Trophoblast cell (in vitro differentiated cells and primary cell): ENCODE measurements at regions not wholly inside any gene's neighbourhood (a gene's known extent, or its start where the extent isn't known, plus 50 kb on each side); places are given as distances from the start of the nearest gene placed in this dataset.
"Not testable (repeated sequence)": the region's sequence is repeated elsewhere in the genome, so short reads cannot be mapped to it uniquely, and the experiment has no call there.

Source experiments
- DNase-seq, 2 donors: peaks; one replicate each; pipeline ENCODE4 v3.0.0-alpha.2; 2016
- H2AFZ ChIP-seq: 2 replicates; pipeline ENCODE4 v1.6.1; 2013; ENCODE audit warnings: low read length, moderate library complexity, mild to moderate bottlenecking; ENCODE audit not compliant: insufficient read depth, poor library complexity
- H2AK5ac ChIP-seq: 2 replicates; pipeline ENCODE4 v1.6.1; 2013; ENCODE audit warnings: mild to moderate bottlenecking, low read length
- H2BK120ac ChIP-seq: 2 replicates; pipeline ENCODE4 v1.6.1; 2013; ENCODE audit warnings: low read length, mild to moderate bottlenecking, moderate library complexity; ENCODE audit not compliant: insufficient read depth, poor library complexity
- H2BK12ac ChIP-seq: 2 replicates; pipeline ENCODE4 v1.6.1; 2013; ENCODE audit warnings: mild to moderate bottlenecking, low read length, moderate library complexity
- H2BK5ac ChIP-seq: 2 replicates; pipeline ENCODE4 v1.6.1; 2013; ENCODE audit warnings: low read length, low read depth, moderate library complexity, mild to moderate bottlenecking; ENCODE audit not compliant: poor library complexity
- H3K14ac ChIP-seq: 2 replicates; pipeline ENCODE4 v1.6.1; 2013; ENCODE audit warnings: mild to moderate bottlenecking, low read length
- H3K18ac ChIP-seq: 2 replicates; pipeline ENCODE4 v1.6.1; 2013; ENCODE audit warnings: mild to moderate bottlenecking, low read length
- H3K23ac ChIP-seq: 2 replicates; pipeline ENCODE4 v1.6.1; 2013; ENCODE audit warnings: low read length
- H3K27ac ChIP-seq: 2 replicates; pipeline ENCODE4 v1.5.1; 2013; ENCODE audit warnings: low read depth, mild to moderate bottlenecking, inconsistent platforms, low read length, moderate library complexity
- H3K27me3 ChIP-seq: 2 replicates; pipeline ENCODE4 v1.6.1; 2013; ENCODE audit warnings: inconsistent platforms, mild to moderate bottlenecking, low read length, moderate library complexity; ENCODE audit not compliant: insufficient read depth
- H3K36me3 ChIP-seq, 2 experiments: 1 replicate in 1 of 2; 2 replicates in 1 of 2; pipeline ENCODE4 v1.6.1; 2013; ENCODE audit warnings: low read length in 2 of 2, mild to moderate bottlenecking in 2 of 2, moderate library complexity in 1 of 2; ENCODE audit not compliant: insufficient read depth in 2 of 2, control insufficient read depth in 1 of 2
- H3K4ac ChIP-seq: 2 replicates; pipeline ENCODE4 v1.6.1; 2013; ENCODE audit warnings: low read depth, mild to moderate bottlenecking, low read length, moderate library complexity
- H3K4me1 ChIP-seq, 2 experiments: 1 replicate in 1 of 2; 2 replicates in 1 of 2; pipeline ENCODE4 v1.6.1; 2013; ENCODE audit warnings: low read length in 2 of 2, mild to moderate bottlenecking in 2 of 2, moderate library complexity in 1 of 2; ENCODE audit not compliant: insufficient read depth in 2 of 2, control insufficient read depth in 1 of 2
- H3K4me2 ChIP-seq: 2 replicates; pipeline ENCODE4 v1.6.1; 2013; ENCODE audit warnings: inconsistent platforms, mild to moderate bottlenecking, low read length, moderate library complexity
- H3K4me3 ChIP-seq: 2 replicates; pipeline ENCODE4 v1.5.1; 2013; ENCODE audit warnings: mild to moderate bottlenecking, low read depth, low read length, inconsistent platforms
- H3K79me1 ChIP-seq: one replicate; pipeline ENCODE4 v1.6.1; 2013; ENCODE audit warnings: low read length
- H3K79me2 ChIP-seq: 2 replicates; pipeline ENCODE4 v1.6.1; 2013; ENCODE audit warnings: low read length, mild to moderate bottlenecking; ENCODE audit not compliant: control insufficient read depth, insufficient read depth, poor library complexity
- H3K9ac ChIP-seq: 2 replicates; pipeline ENCODE4 v1.6.1; 2013; ENCODE audit warnings: mild to moderate bottlenecking, low read length
- H3K9me3 ChIP-seq: 2 replicates; pipeline ENCODE4 v1.6.1; 2013; ENCODE audit warnings: low read depth, mild to moderate bottlenecking, control low read depth, inconsistent platforms, low read length; ENCODE audit not compliant: insufficient read depth
- H4K12ac ChIP-seq: 2 replicates; pipeline ENCODE4 v1.6.1; 2013; ENCODE audit warnings: low read depth, mild to moderate bottlenecking, low read length, moderate library complexity
- H4K8ac ChIP-seq: 2 replicates; pipeline ENCODE4 v1.6.1; 2013; ENCODE audit warnings: low read depth, mild to moderate bottlenecking, low read length, moderate library complexity
- H4K91ac ChIP-seq: one replicate; pipeline ENCODE4 v1.6.1; 2013; ENCODE audit warnings: low read depth, mild to moderate bottlenecking, low read length, moderate library complexity
- WGBS: extraction: QIAGEN DNeasy Blood & Tissue Kit; methylation state at CpG from one replicate; pipeline ENCODE4 v1.1.7; 2013; ENCODE audit warnings: missing lambda C conversion rate; ENCODE audit not compliant: insufficient read length, insufficient coverage; ENCODE audit errors: extremely low coverage; 5-methylcytosine and 5-hydroxymethylcytosine counted together

GRCh38 chr12:65678172-65678571, 146.1 kb upstream of the HMGA2 start:
- not testable (repeated sequence) for H3K27me3 ChIP-seq, H3K79me2 ChIP-seq, H3K79me1 ChIP-seq, H4K91ac ChIP-seq, H2AK5ac ChIP-seq, H3K4me1 ChIP-seq, H4K12ac ChIP-seq, H2BK120ac ChIP-seq, DNase-seq, H3K18ac ChIP-seq, H2AFZ ChIP-seq, H3K14ac ChIP-seq, H3K4ac ChIP-seq, H3K9me3 ChIP-seq, H4K8ac ChIP-seq, H2BK5ac ChIP-seq, H2BK12ac ChIP-seq, H3K23ac ChIP-seq, H3K4me2 ChIP-seq, H3K36me3 ChIP-seq, H3K4me3 ChIP-seq, H3K9ac ChIP-seq, H3K27ac ChIP-seq
- WGBS = no CpG with 5 or more reads among the region's 4 CpGs

- no peaks in the 10 kb centered on the region for H3K9me3 ChIP-seq
- no CpG with 5 or more reads among the region's 1 CpG for WGBS
- peak; percentile 42 to 91 for DNase-seq
- no peak overlapping the region for H3K9ac ChIP-seq
- H3K36me3 ChIP-seq = no peaks in the 10 kb centered on the region
- H2AK5ac ChIP-seq = no peak overlapping the region
- H3K79me2 ChIP-seq = no peaks in the 10 kb centered on the region
- no peaks in the 10 kb centered on the region for H3K27me3 ChIP-seq
- H2BK5ac ChIP-seq = no peak overlapping the region
- H3K14ac ChIP-seq = no peak overlapping the region
- no peak overlapping the region for H3K23ac ChIP-seq
- H3K4ac ChIP-seq = no peak overlapping the region
- H3K79me1 ChIP-seq = no peaks in the 10 kb centered on the region
- no peak overlapping the region for H3K4me3 ChIP-seq
- H3K18ac ChIP-seq = no peak overlapping the region
- no peak overlapping the region for H2AFZ ChIP-seq
- H4K8ac ChIP-seq = no peak overlapping the region
- no peak overlapping the region for H2BK12ac ChIP-seq
- no peak overlapping the region for H4K91ac ChIP-seq
- no peak overlapping the region for H3K27ac ChIP-seq
- H2BK120ac ChIP-seq = no peak overlapping the region
- H3K4me2 ChIP-seq = no peak overlapping the region
- no peak overlapping the region for H4K12ac ChIP-seq
- H3K4me1 ChIP-seq = no peaks in the 10 kb centered on the region
These were observed 143.1 kb upstream of the HMGA2 start for GRCh38 chr12:65681226-65681625.

- H3K79me1 ChIP-seq = no peaks in the 10 kb centered on the region
- no CpG with 5 or more reads among the region's 3 CpGs for WGBS
- H2BK120ac ChIP-seq = no peak overlapping the region
- H3K4me2 ChIP-seq = no peak overlapping the region
- H3K23ac ChIP-seq = no peak overlapping the region
- H3K27me3 ChIP-seq = no peaks in the 10 kb centered on the region
- no peak overlapping the region for H3K9ac ChIP-seq
- no peaks in the 10 kb centered on the region for H3K4me1 ChIP-seq
- no peak overlapping the region for H4K8ac ChIP-seq
- no peak overlapping the region for H3K18ac ChIP-seq
- no peak overlapping the region for H4K91ac ChIP-seq
- H2BK12ac ChIP-seq = no peak overlapping the region
- no peak overlapping the region for H3K14ac ChIP-seq
- H2AK5ac ChIP-seq = no peak overlapping the region
- H3K9me3 ChIP-seq = no peaks in the 10 kb centered on the region
- DNase-seq = no peak
- H3K4me3 ChIP-seq = no peak overlapping the region
- H3K79me2 ChIP-seq = no peaks in the 10 kb centered on the region
- H3K36me3 ChIP-seq = no peaks in the 10 kb centered on the region
- H3K4ac ChIP-seq = no peak overlapping the region
- H2AFZ ChIP-seq = no peak overlapping the region
- H4K12ac ChIP-seq = no peak overlapping the region
- no peak overlapping the region for H2BK5ac ChIP-seq
- H3K27ac ChIP-seq = no peak overlapping the region
These were observed 142.2 kb upstream of the HMGA2 start for GRCh38 chr12:65682112-65682511.

- Histone ChIP-seq H3K27me3 (no peaks in the 10 kb centered on the region), H3K27ac (no peak overlapping the region), H3K4ac (no peak overlapping the region), H2BK120ac (peak overlapping the region; percentile 58), H3K79me2 (no peaks in the 10 kb centered on the region), H2BK5ac (no peak overlapping the region), H2BK12ac (no peak overlapping the region), H4K8ac (no peak overlapping the region), H3K23ac (no peak overlapping the region), H3K9me3 (no peaks in the 10 kb centered on the region), H2AFZ (no peak overlapping the region), H3K4me3 (no peak overlapping the region), H3K79me1 (no peaks in the 10 kb centered on the region), H3K36me3 (no peaks in the 10 kb centered on the region), H3K9ac (no peak overlapping the region), H3K14ac (no peak overlapping the region), H3K18ac (no peak overlapping the region), H2AK5ac (no peak overlapping the region), H4K12ac (no peak overlapping the region), H3K4me1 (no peaks in the 10 kb centered on the region), H3K4me2 (no peak overlapping the region), H4K91ac (peak overlapping the region; percentile 34)
- WGBS = no CpG with 5 or more reads among the region's 2 CpGs
- no peak for DNase-seq
These were observed 139.4 kb upstream of the HMGA2 start for GRCh38 chr12:65684906-65685305.
